Epithelial cell of proximal tubule (primary cell): ENCODE measurements at regions not wholly inside any gene's neighbourhood (a gene's known extent, or its start where the extent isn't known, plus 50 kb on each side); places are given as distances from the start of the nearest gene placed in this dataset.

ENCODE experiments used
- DNase-seq: peaks from one replicate; pipeline ENCODE4 v3.0.0-alpha.2; 2011; ENCODE audit warnings: low read depth
- H3K4me3 ChIP-seq: 2 replicates; pipeline ENCODE4 v1.5.1; 2011; ENCODE audit warnings: low read depth, mild to moderate bottlenecking, low read length
- CTCF ChIP-seq: conservative IDR thresholded peaks from 2 replicates; pipeline ENCODE4 v1.5.1; 2012; ENCODE audit warnings: low read depth, mild to moderate bottlenecking, low read length

- no peak overlapping the region for H3K4me3 ChIP-seq
These were observed 222.8 kb upstream of the TBL1XR1 start for GRCh38 chr3:177419904-177420601.

GRCh38 chr3:177420651-177421480 lies 223.6 kb upstream of the TBL1XR1 start:
- no peak overlapping the region for H3K4me3 ChIP-seq
- no peak for DNase-seq
- TF ChIP-seq CTCF, result no peak

More at GRCh38 chr3:177419904-177420601, 222.8 kb upstream of the TBL1XR1 start:
- no peak for TF ChIP-seq CTCF
- DNase-seq, result no peak

GRCh38 chr3:177421481-177421785 lies 224.2 kb upstream of the TBL1XR1 start:
- H3K4me3 ChIP-seq, result no peak overlapping the region
- no peak for DNase-seq
- no peak for TF ChIP-seq CTCF

- no peak for TF ChIP-seq CTCF
- no peak overlapping the region for H3K4me3 ChIP-seq
- no peak for DNase-seq
These were observed 227.2 kb upstream of the TBL1XR1 start for GRCh38 chr3:177424521-177424920.

GRCh38 chr3:177425042-177425441 lies 227.8 kb upstream of the TBL1XR1 start:
- TF ChIP-seq CTCF, result no peak
- H3K4me3 ChIP-seq, result no peak overlapping the region
- no peak for DNase-seq

- DNase-seq, result no peak
- no peak for TF ChIP-seq CTCF
- no peak overlapping the region for H3K4me3 ChIP-seq
These were observed 229.0 kb upstream of the TBL1XR1 start for GRCh38 chr3:177426106-177426877.
